Body of pancreas (tissue), 4 donors: ENCODE measurements at regions not wholly inside any gene's neighbourhood (a gene's known extent, or its start where the extent isn't known, plus 50 kb on each side); places are given as distances from the start of the nearest gene placed in this dataset.
"Not testable (repeated sequence)": the region's sequence is repeated elsewhere in the genome, so short reads cannot be mapped to it uniquely, and the experiment has no call there.

Experiments
- CTCF ChIP-seq, 7 experiments: fragments of 450-650 bp in 4 of 7; fragments of 200-600 bp in 3 of 7; sonication (generic) in 3 of 7; IDR thresholded peaks; one replicate each; pipeline ENCODE4 v1.5.1; 2016 to 2019; ENCODE audit warnings: antibody characterized with exemption in 7 of 7
- POLR2A ChIP-seq, 3 donors: fragments of 450-650 bp; IDR thresholded peaks; one replicate each; pipeline ENCODE4 v1.6.1; 2016; ENCODE audit warnings: antibody characterized with exemption in 3 of 3, mild to moderate bottlenecking in 2 of 3

DNA sequence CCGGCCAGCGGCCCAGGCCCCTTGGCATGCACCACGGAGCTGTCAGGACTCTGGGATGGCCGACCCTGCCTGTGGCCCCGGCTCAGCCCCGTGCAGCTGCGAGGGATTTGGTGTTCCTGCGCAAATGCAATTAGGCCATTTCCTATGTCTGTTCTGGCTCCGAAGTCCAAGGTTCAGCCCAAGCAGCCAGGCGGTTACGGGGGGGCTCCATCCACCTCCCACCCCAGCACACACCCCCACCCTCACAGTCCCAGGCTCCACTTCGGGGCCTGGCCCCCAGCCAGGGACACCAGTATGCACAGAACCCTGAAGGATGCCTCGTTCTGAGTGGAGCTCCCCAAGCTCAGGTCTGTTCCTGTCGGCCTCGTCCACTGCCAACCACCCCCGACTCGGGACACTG, 2965.7 kb downstream of the RPIA start:
- not testable (repeated sequence) for TF ChIP-seq CTCF, POLR2A (IDR thresholded peaks at IDR 0.05)
